IMR-90 (cell line): ENCODE measurements at regions not wholly inside any gene's neighbourhood (a gene's known extent, or its start where the extent isn't known, plus 50 kb on each side); places are given as distances from the start of the nearest gene placed in this dataset.

Experiments
- ATAC-seq: fragments of 200-7000 bp; cut with Tn5 transposase; 2 replicates; pipeline ENCODE4 v1.9.1; 2020; ENCODE audit warnings: low read depth, mild to moderate bottlenecking, moderate library complexity
- BruUV-seq: library from RNA; stranded (reverse); fragments of 400-500 nt; replicated peaks from 2 replicates; lab custom pipeline; 2021; lab: Mats Ljungman, UMichigan
- CTCF ChIA-PET: fragments of 300-600 bp; formaldehyde crosslinking; extraction: SDS; loops from one replicate; lab custom pipeline; 2021; ENCODE audit warnings: antibody characterized with exemption; lab: Yijun Ruan, JAX
- POLR2A ChIA-PET: fragments of 300-600 bp; sonication (Branson Sonifier 250); formaldehyde crosslinking; loops from one replicate; lab custom pipeline; 2022; ENCODE audit warnings: antibody characterized with exemption; ENCODE audit not compliant: unreplicated experiment; lab: Charles Lee
- DNase-seq: peaks from one replicate; pipeline ENCODE4 v3.0.0; 2013
- H2AFZ ChIP-seq: replicated peaks from 2 replicates; pipeline ENCODE3; 2013; ENCODE audit warnings: low read length, mild to moderate bottlenecking; ENCODE audit not compliant: poor library complexity
- H2AK5ac ChIP-seq: 2 replicates; pipeline ENCODE4 v1.6.1; 2013; ENCODE audit warnings: low read depth, low read length, inconsistent platforms
- H2AK9ac ChIP-seq: replicated peaks from 2 replicates; pipeline ENCODE3; 2013; ENCODE audit warnings: mild to moderate bottlenecking, low read depth, low read length, moderate library complexity; ENCODE audit not compliant: poor library complexity
- H2BK120ac ChIP-seq: 2 replicates; pipeline ENCODE4 v1.6.1; 2013; ENCODE audit warnings: low read depth, low read length, inconsistent platforms
- H2BK15ac ChIP-seq: 3 replicates; pipeline ENCODE4 v1.6.1; 2013; ENCODE audit warnings: low read depth, low read length, inconsistent platforms
- H2BK20ac ChIP-seq: 2 replicates; pipeline ENCODE4 v1.6.1; 2013; ENCODE audit warnings: low read depth, mild to moderate bottlenecking, inconsistent platforms, low read length, moderate library complexity
- H2BK5ac ChIP-seq: 2 replicates; pipeline ENCODE4 v1.6.1; 2013; ENCODE audit warnings: mild to moderate bottlenecking, low read depth, low read length, inconsistent platforms; ENCODE audit not compliant: poor library complexity, severe bottlenecking
- H3K14ac ChIP-seq: replicated peaks from 2 replicates; pipeline ENCODE4 v1.6.1; 2013; ENCODE audit warnings: low read depth, low read length, inconsistent platforms
- H3K18ac ChIP-seq: 2 replicates; pipeline ENCODE4 v1.6.1; 2013; ENCODE audit warnings: low read depth, low read length, control low read depth
- H3K23ac ChIP-seq: 2 replicates; pipeline ENCODE4 v1.6.1; 2013; ENCODE audit warnings: low read depth, low read length, inconsistent platforms
- H3K27ac ChIP-seq: 2 replicates; pipeline ENCODE4 v1.5.1; 2013; ENCODE audit warnings: mild to moderate bottlenecking, control low read depth, low read length; ENCODE audit not compliant: insufficient read depth
- H3K27me3 ChIP-seq: 2 replicates; pipeline ENCODE4 v1.6.1; 2013; ENCODE audit warnings: low read length; ENCODE audit not compliant: control insufficient read depth, insufficient read depth
- H3K36me3 ChIP-seq: 2 replicates; pipeline ENCODE4 v1.6.1; 2013; ENCODE audit warnings: low read length, mixed read lengths; ENCODE audit not compliant: control insufficient read depth, insufficient read depth
- H3K4ac ChIP-seq: 2 replicates; pipeline ENCODE4 v1.6.1; 2013; ENCODE audit warnings: low read depth, low read length, inconsistent platforms
- H3K4me1 ChIP-seq: 2 replicates; pipeline ENCODE4 v1.6.1; 2013; ENCODE audit warnings: low read length, mixed read lengths; ENCODE audit not compliant: control insufficient read depth, insufficient read depth
- H3K4me2 ChIP-seq: 2 replicates; pipeline ENCODE4 v1.6.1; 2013; ENCODE audit warnings: low read depth, mild to moderate bottlenecking, control low read depth, low read length, moderate library complexity
- H3K4me3 ChIP-seq: 2 replicates; pipeline ENCODE4 v1.5.1; 2013; ENCODE audit warnings: low read depth, mild to moderate bottlenecking, control low read depth, low read length, moderate library complexity; ENCODE audit not compliant: insufficient read depth
- H3K56ac ChIP-seq: 2 replicates; pipeline ENCODE4 v1.6.1; 2013; ENCODE audit warnings: low read length, inconsistent platforms; ENCODE audit not compliant: insufficient read depth; ENCODE audit errors: extremely low read depth
- H3K79me1 ChIP-seq, 2 experiments: 2 replicates each; pipeline ENCODE4 v1.6.1; 2013; ENCODE audit warnings: low read length in 2 of 2, inconsistent platforms in 1 of 2, low read depth in 1 of 2
- H3K9ac ChIP-seq: 2 replicates; pipeline ENCODE4 v1.6.1; 2013; ENCODE audit warnings: low read depth, low read length, control low read depth
- H3K9me1 ChIP-seq: 2 replicates; pipeline ENCODE4 v1.6.1; 2013; ENCODE audit warnings: low read length, inconsistent platforms; ENCODE audit not compliant: insufficient read depth
- H3K9me3 ChIP-seq: 2 replicates; pipeline ENCODE4 v1.6.1; 2013; ENCODE audit warnings: low read length; ENCODE audit not compliant: control insufficient read depth, insufficient read depth
- H4K20me1 ChIP-seq: 2 replicates; pipeline ENCODE4 v1.6.1; 2013; ENCODE audit warnings: low read length, inconsistent platforms; ENCODE audit not compliant: insufficient read depth
- H4K5ac ChIP-seq: 2 replicates; pipeline ENCODE4 v1.6.1; 2013; ENCODE audit warnings: mild to moderate bottlenecking, low read depth, low read length, control low read depth
- H4K8ac ChIP-seq, 2 experiments: 2 replicates each; pipeline ENCODE4 v1.6.1; 2013; ENCODE audit warnings: low read depth in 2 of 2, low read length in 2 of 2, control low read depth in 1 of 2, inconsistent platforms in 1 of 2
- H4K91ac ChIP-seq: 2 replicates; pipeline ENCODE4 v1.6.1; 2013; ENCODE audit warnings: low read depth, low read length, inconsistent platforms; ENCODE audit not compliant: insufficient read depth
- BHLHE40 ChIP-seq: fragments of 150-350 bp; IDR thresholded peaks from 2 replicates; pipeline ENCODE4 v1.6.1; 2016; ENCODE audit warnings: mild to moderate bottlenecking, low read depth, low read length
- CEBPB ChIP-seq: IDR thresholded peaks from 2 replicates; pipeline ENCODE4 v1.6.1; 2012; ENCODE audit warnings: low read depth, low read length, improper control_type of control experiment
- CHD1 ChIP-seq: IDR thresholded peaks from 2 replicates; pipeline ENCODE4 v1.6.1; 2012; ENCODE audit warnings: low read depth, low read length, improper control_type of control experiment
- ELK1 ChIP-seq: fragments of 150-350 bp; IDR thresholded peaks from 2 replicates; pipeline ENCODE4 v1.6.1; 2016; ENCODE audit warnings: low read depth, mild to moderate bottlenecking, low read length, moderate library complexity, borderline replicate concordance
- MAFK ChIP-seq: IDR thresholded peaks from 2 replicates; pipeline ENCODE4 v1.6.1; 2012; ENCODE audit warnings: low read depth, low read length, improper control_type of control experiment
- MAZ ChIP-seq: IDR thresholded peaks from 2 replicates; pipeline ENCODE4 v1.6.1; 2012; ENCODE audit warnings: low read depth, mild to moderate bottlenecking, low read length, improper control_type of control experiment, moderate library complexity, borderline replicate concordance
- MXI1 ChIP-seq: IDR thresholded peaks from 2 replicates; pipeline ENCODE4 v1.6.1; 2012; ENCODE audit warnings: low read depth, mild to moderate bottlenecking, low read length, moderate library complexity, borderline replicate concordance
- NFE2L2 ChIP-seq: fragments of 150-350 bp; IDR thresholded peaks from 2 replicates; pipeline ENCODE4 v1.6.1; 2016; ENCODE audit warnings: low read depth, mild to moderate bottlenecking, low read length
- POLR2A ChIP-seq: IDR thresholded peaks from 2 replicates; pipeline ENCODE4 v1.6.1; 2012; ENCODE audit warnings: mild to moderate bottlenecking, low read depth, low read length
- RAD21 ChIP-seq: IDR thresholded peaks from 2 replicates; pipeline ENCODE4 v1.6.1; 2012; ENCODE audit warnings: low read length, improper control_type of control experiment
- RFX5 ChIP-seq: IDR thresholded peaks from 2 replicates; pipeline ENCODE4 v1.8.0; 2012; ENCODE audit warnings: low read depth, mild to moderate bottlenecking, low read length, moderate library complexity
- SMC3 ChIP-seq: fragments of 150-350 bp; IDR thresholded peaks from 2 replicates; pipeline ENCODE4 v1.6.1; 2016; ENCODE audit warnings: low read depth, mild to moderate bottlenecking, antibody characterized with exemption, low read length, moderate library complexity
- WGBS, 2 experiments: methylation state at CpG; one replicate each; pipeline versions ENCODE4 v1.1.5 to v1.1.7; 2013; ENCODE audit warnings: missing lambda C conversion rate in 2 of 2; ENCODE audit not compliant: insufficient read length in 1 of 2; ENCODE audit errors: extremely low coverage in 2 of 2; 5-methylcytosine and 5-hydroxymethylcytosine counted together
- dilution Hi-C: fragments of 300-500 bp; cut with HindIII; formaldehyde crosslinking; loops from one replicate; pipeline ENCODE4 v1.14.3; 2018; ENCODE audit warnings: low sequenced_read_pairs; ENCODE audit not compliant: unreplicated experiment
- in situ Hi-C: fragments of 300-500 bp; cut with MboI; formaldehyde crosslinking; loops from 3 replicates; pipeline ENCODE4 v1.14.3; 2019; ENCODE audit warnings: low sequenced_read_pairs, inconsistent platforms, mixed read lengths
- intact Hi-C: fragments of 100-400 bp; cut with micrococcal nuclease; formaldehyde crosslinking; loops from 2 replicates; pipeline ENCODE4 v1.10.0; 2022
- TF ChIP-seq, protein P1 (sequence below): conservative IDR thresholded peaks from 2 replicates; pipeline ENCODE4 v1.5.1; 2012; ENCODE audit warnings: mild to moderate bottlenecking, low read depth, low read length, improper control_type of control experiment
- TF ChIP-seq, protein P2 (sequence below): fragments of 150-350 bp; IDR thresholded peaks from 2 replicates; pipeline ENCODE4 v1.6.1; 2017; ENCODE audit warnings: mild to moderate bottlenecking, antibody characterized with exemption, low read length, low read depth

DNA sequence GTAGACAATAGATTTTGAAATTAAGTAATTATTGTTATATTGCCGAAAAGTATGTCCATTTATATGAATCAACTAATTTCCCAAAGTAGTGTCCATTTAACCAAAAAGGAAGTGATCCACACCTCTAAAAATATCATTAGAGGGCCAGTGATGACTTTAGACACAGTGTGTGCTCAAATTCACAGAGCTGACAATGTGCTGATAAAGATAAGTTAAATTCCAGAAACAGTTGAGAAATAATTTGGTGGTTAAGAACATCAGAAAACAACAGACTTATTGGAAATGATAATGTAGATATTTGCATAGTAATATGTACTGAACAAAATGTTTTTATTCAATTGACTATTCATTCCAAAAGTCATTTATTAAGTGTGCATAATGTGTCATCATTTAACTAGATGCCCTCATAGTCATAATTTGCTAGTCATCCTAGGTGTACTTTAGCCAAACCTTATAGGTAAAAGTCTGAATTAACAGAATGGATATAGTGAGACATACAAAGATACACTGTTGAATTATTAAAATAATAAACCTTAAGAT lies 230.2 kb upstream of the ADAMTS9 start:
- Histone ChIP-seq H3K4me3 (no peak overlapping the region), H3K4me1 (no peaks in the 10 kb centered on the region), H4K5ac (no peak overlapping the region), H3K23ac (no peak overlapping the region), H3K27ac (no peak overlapping the region), H3K14ac (no peak overlapping the region), H3K4ac (no peak overlapping the region), H3K56ac (no peak overlapping the region), H2AK9ac (no peak overlapping the region), H3K9me1 (no peaks in the 10 kb centered on the region), H4K20me1 (no peaks in the 10 kb centered on the region), H3K9me3 (no peaks in the 10 kb centered on the region), H3K9ac (no peak overlapping the region), H3K27me3 (no peaks in the 10 kb centered on the region), H3K4me2 (no peak overlapping the region), H2BK120ac (no peak overlapping the region), H2BK15ac (no peak overlapping the region), H2BK5ac (no peak overlapping the region), H3K79me1 (no peaks in the 10 kb centered on the region), H2AFZ (no peak overlapping the region), H4K91ac (no peak overlapping the region), H3K36me3 (no peaks in the 10 kb centered on the region), H3K18ac (no peak overlapping the region), H2AK5ac (no peak overlapping the region), H2BK20ac (no peak overlapping the region), H4K8ac (no peak overlapping the region)
- DNase-seq (no peak), ATAC-seq (no peak)
- no CpG with 5 or more reads among the region's 1 CpG for WGBS, 2 experiments
- dilution Hi-C loops (no loop called here), in situ Hi-C loops (no loop called here), intact Hi-C loops (no loop called here)
- BruUV-seq: no TSS peak
- TF ChIP-seq, protein P1, sequence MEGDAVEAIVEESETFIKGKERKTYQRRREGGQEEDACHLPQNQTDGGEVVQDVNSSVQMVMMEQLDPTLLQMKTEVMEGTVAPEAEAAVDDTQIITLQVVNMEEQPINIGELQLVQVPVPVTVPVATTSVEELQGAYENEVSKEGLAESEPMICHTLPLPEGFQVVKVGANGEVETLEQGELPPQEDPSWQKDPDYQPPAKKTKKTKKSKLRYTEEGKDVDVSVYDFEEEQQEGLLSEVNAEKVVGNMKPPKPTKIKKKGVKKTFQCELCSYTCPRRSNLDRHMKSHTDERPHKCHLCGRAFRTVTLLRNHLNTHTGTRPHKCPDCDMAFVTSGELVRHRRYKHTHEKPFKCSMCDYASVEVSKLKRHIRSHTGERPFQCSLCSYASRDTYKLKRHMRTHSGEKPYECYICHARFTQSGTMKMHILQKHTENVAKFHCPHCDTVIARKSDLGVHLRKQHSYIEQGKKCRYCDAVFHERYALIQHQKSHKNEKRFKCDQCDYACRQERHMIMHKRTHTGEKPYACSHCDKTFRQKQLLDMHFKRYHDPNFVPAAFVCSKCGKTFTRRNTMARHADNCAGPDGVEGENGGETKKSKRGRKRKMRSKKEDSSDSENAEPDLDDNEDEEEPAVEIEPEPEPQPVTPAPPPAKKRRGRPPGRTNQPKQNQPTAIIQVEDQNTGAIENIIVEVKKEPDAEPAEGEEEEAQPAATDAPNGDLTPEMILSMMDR: no peak
- no peak for TF ChIP-seq POLR2A
- TF ChIP-seq RFX5: no peak
- TF ChIP-seq ELK1: no peak
- no peak for TF ChIP-seq RAD21
- no peak for TF ChIP-seq SMC3
- TF ChIP-seq BHLHE40: no peak
- TF ChIP-seq CHD1: no peak
- no peak for TF ChIP-seq MXI1
- no peak for TF ChIP-seq MAZ
- TF ChIP-seq CEBPB: no peak
- TF ChIP-seq, protein P2, sequence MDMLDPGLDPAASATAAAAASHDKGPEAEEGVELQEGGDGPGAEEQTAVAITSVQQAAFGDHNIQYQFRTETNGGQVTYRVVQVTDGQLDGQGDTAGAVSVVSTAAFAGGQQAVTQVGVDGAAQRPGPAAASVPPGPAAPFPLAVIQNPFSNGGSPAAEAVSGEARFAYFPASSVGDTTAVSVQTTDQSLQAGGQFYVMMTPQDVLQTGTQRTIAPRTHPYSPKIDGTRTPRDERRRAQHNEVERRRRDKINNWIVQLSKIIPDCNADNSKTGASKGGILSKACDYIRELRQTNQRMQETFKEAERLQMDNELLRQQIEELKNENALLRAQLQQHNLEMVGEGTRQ: no peak
- TF ChIP-seq NFE2L2: no peak
- TF ChIP-seq MAFK: no peak
- CTCF ChIA-PET: no interaction called here
- POLR2A ChIA-PET: no interaction called here
